Adipocyte (in vitro differentiated cells): ENCODE measurements at regions not wholly inside any gene's neighbourhood (a gene's known extent, or its start where the extent isn't known, plus 50 kb on each side); places are given as distances from the start of the nearest gene placed in this dataset.

Experiments
- DNase-seq: peaks from one replicate; pipeline ENCODE4 v3.0.0-alpha.2; 2015; ENCODE audit warnings: low read depth
- H3K27me3 ChIP-seq: replicated peaks from 2 replicates; pipeline ENCODE4 v1.7.0; 2013; ENCODE audit warnings: mild to moderate bottlenecking, low read length, moderate library complexity; ENCODE audit not compliant: control insufficient read depth, insufficient read depth
- H3K36me3 ChIP-seq: 2 replicates; pipeline ENCODE4 v1.7.0; 2013; ENCODE audit warnings: low read length, mild to moderate bottlenecking, moderate library complexity; ENCODE audit not compliant: control insufficient read depth, insufficient read depth, severe bottlenecking
- H3K4me1 ChIP-seq: 2 replicates; pipeline ENCODE4 v1.7.0; 2013; ENCODE audit warnings: mild to moderate bottlenecking, low read length, moderate library complexity; ENCODE audit not compliant: control insufficient read depth, insufficient read depth
- H3K4me3 ChIP-seq: 2 replicates; pipeline ENCODE4 v1.7.0; 2013; ENCODE audit warnings: mild to moderate bottlenecking, low read length, moderate library complexity
- H3K9ac ChIP-seq: 2 replicates; pipeline ENCODE4 v1.7.0; 2013; ENCODE audit warnings: mild to moderate bottlenecking, low read length, moderate library complexity
- H3K9me3 ChIP-seq: 2 replicates; pipeline ENCODE4 v1.7.0; 2013; ENCODE audit warnings: mild to moderate bottlenecking, low read length, moderate library complexity; ENCODE audit not compliant: control insufficient read depth

DNA sequence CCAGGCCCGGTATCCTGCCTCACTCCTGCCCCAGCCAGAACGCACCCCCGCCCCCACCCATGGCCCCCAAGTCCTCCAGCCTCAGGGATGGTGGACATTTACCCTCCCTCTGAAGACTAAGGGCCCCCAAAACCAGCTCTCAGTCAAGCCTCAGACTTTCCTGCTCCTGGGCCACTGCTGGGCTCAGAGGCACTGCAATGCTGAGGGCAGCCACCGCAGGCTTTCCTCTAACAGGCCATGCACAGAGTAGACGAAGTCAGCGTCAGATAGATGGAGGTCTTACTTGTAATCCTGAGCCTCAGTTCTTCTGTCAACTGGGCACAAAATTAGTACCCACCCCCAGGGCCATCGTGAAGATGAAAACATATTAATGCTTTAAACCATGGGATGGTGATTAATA lies 92.6 kb downstream of the TTC32 start:
- H3K4me1 ChIP-seq = peaks cover 2% of the 10 kb centered on the region
- DNase-seq = no peak
- H3K36me3 ChIP-seq = no peaks in the 10 kb centered on the region
- no peaks in the 10 kb centered on the region for H3K27me3 ChIP-seq
- no peak overlapping the region for H3K4me3 ChIP-seq
- no peak overlapping the region for H3K9ac ChIP-seq
- no peaks in the 10 kb centered on the region for H3K9me3 ChIP-seq

DNA sequence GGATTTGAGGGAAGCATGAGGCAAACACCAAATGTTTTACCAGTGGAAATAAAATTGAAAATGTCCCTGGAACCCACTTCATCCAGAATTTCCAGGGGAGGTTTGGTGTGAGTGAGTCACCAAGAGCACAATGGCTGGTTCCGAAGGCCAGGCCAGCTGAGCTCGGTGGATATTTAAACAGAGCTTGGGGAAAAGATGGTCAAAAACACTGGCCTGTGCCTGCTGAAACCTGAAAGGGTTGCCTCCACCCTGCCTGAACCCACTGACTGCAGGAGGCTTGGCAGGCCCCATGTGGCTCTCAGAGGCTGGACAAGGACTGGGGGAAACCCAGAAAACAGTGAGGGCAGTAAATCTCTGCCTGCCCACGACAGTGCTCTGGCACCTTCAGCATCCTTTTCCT lies 93.9 kb downstream of the TTC32 start:
- peaks cover 3% of the 10 kb centered on the region for H3K4me1 ChIP-seq
- H3K9me3 ChIP-seq = no peaks in the 10 kb centered on the region
- no peak overlapping the region for H3K9ac ChIP-seq
- no peak for DNase-seq
- no peaks in the 10 kb centered on the region for H3K27me3 ChIP-seq
- H3K36me3 ChIP-seq = no peaks in the 10 kb centered on the region
- H3K4me3 ChIP-seq = no peak overlapping the region

DNA sequence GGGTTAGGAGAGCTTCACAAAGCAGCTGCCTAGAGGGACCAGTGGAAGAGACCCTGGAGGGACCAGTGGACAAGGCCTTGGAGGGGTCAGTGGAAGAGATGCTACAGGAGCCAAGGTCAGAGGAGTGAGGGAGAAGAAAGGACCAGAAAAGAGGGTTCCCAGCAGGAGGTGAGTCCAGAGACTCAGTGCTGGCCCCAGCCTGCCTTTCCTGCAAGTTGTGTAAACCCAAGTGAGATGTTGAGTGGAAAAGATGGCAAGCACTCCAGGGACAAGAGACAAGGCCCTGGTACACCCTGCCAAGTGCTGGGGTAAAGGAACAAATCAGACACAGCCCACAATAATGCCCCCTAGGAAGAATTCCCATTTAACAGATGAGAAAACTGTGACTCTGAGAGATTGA lies 94.4 kb downstream of the TTC32 start:
- Histone ChIP-seq H3K27me3 (no peaks in the 10 kb centered on the region), H3K4me1 (peaks cover 8% of the 10 kb centered on the region), H3K9me3 (no peaks in the 10 kb centered on the region), H3K4me3 (no peak overlapping the region), H3K9ac (no peak overlapping the region), H3K36me3 (no peaks in the 10 kb centered on the region)
- no peak for DNase-seq

DNA sequence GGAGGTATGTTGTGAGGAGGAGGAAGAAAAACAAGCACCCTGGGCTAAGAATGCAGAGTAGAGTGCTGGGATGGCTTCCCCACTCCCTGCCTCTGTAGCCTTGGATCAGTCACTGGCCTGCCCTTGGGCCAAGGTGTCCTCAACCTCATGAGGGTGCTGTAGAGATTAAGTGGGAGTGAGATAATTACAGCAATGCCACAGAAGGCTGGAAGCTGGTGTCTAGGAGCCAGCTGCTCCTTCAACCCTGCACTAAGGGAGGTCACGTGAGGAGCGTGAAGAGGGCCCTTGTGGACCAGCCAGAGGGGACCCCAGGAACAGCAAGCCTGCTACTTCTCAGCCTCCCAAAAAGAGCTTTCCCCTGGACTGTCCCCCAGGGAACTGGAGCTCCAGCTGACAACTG lies 95.2 kb downstream of the TTC32 start:
- H3K9ac ChIP-seq = no peak overlapping the region
- no peak overlapping the region for H3K4me3 ChIP-seq
- H3K27me3 ChIP-seq = no peaks in the 10 kb centered on the region
- no peaks in the 10 kb centered on the region for H3K9me3 ChIP-seq
- H3K36me3 ChIP-seq = no peaks in the 10 kb centered on the region
- DNase-seq = no peak
- H3K4me1 ChIP-seq = peaks cover 16% of the 10 kb centered on the region

DNA sequence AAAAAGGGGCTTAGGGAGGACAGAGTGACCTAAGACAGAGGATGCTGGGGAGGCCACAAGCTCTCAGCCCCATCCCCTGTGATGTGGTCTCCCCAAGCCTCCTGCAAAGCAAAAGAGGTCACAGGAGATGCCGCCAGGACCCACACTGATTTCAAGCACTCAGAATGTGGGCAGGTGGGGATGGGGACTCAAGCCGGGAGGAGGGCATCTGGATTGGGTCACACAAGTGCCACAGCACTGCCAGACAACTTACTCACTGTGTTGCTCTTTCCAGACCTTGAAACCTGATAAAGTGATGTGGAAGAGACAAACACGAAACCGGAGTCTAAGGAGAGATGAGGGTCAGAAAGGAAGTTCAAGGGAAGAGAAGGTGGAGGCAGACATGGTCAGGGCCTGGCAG lies 95.7 kb downstream of the TTC32 start:
- Histone ChIP-seq H3K9me3 (no peaks in the 10 kb centered on the region), H3K36me3 (no peaks in the 10 kb centered on the region), H3K9ac (no peak overlapping the region), H3K4me3 (no peak overlapping the region), H3K4me1 (peaks cover 18% of the 10 kb centered on the region), H3K27me3 (no peaks in the 10 kb centered on the region)
- DNase-seq = no peak

DNA sequence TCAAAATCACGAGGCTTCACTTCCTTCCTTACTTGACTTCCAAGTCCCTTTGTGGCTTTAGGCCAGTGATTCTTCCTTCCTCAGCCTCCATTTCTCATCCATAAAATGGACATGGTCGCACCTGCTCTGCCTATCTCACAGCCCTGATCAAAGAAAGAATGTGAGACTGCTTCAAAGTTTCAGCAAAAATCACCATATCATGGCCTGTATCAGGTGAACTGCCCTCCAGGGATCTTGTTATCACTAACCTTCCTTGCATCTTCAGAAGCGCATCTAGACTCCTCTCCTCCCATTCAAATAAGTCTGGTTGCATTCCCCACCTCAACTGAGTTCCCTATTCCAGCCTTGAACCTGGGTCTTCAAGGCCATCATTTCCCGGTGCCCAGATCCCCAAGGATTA lies 96.5 kb downstream of the TTC32 start:
- Histone ChIP-seq H3K9me3 (no peaks in the 10 kb centered on the region), H3K9ac (no peak overlapping the region), H3K4me3 (no peak overlapping the region), H3K4me1 (peaks cover 23% of the 10 kb centered on the region), H3K36me3 (no peaks in the 10 kb centered on the region), H3K27me3 (no peaks in the 10 kb centered on the region)
- no peak for DNase-seq

DNA sequence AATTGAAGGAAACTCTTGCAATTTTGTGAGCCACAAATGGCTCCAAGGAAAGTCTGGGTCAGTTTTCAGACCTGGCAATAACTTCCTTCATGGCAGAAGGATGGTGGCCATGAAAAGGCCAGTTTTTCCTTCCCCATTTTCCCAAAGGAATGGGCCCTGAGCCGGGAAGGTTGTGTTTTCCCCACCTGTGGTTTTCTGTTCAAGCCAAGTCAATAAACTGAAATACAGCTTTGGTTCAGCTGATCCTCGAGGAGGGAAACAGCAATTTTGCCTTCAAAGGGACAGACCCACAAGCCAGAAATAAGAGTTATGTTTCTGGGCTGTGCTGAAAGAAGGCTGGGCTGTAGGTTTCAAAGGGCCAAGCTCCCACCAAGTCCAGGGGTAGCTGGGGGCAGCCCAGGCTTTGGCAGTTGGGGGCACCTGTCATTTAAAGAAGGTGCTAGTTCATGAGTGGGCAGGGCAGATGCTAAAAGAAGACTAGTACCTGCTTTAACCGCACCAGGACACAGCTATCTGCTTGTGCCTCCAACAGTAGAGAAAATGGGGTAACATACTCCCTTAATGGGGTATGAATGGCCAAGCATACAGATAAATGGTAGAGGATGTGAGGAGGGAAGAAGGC lies 97.0 kb downstream of the TTC32 start:
- DNase-seq = no peak
- H3K4me3 ChIP-seq = no peak overlapping the region
- H3K9ac ChIP-seq = no peak overlapping the region
- no peaks in the 10 kb centered on the region for H3K27me3 ChIP-seq
- H3K36me3 ChIP-seq = no peaks in the 10 kb centered on the region
- H3K4me1 ChIP-seq = peaks cover 23% of the 10 kb centered on the region
- no peaks in the 10 kb centered on the region for H3K9me3 ChIP-seq

DNA sequence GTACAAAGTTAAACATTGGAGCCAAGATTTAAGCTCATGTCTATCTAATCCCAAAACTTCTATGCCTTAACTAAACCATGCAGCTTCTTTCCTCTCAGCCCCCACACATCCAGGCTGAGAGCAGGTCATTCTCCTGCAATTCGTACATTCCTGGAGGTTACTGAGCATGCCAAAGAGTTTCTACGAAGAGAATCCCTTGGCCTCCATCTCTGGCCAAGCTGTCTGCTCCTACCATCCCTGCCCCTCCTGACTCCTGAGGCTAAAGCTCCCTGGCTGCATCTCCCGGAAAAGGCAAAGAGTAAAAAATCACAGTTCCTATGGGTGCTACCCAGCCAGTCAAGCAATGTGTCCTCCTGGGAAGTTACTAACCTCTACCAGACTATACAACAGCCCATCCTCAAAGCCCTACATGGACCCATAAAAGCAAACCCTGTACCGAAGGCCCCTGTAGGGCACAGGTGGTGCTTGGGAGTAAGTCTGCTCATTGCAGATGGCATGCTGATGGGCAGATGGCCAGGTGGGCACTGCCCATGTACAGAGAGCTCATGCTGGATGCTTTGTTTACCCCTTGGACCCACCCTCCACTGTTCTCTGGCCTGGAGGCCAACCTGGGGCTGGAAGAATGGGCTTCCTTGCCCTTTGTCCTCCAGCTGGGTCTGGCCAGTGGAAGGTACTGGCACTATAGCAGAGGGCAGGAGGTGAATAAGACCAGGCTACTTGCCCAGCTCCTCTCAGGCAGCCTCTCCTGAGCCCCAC lies 99.5 kb downstream of the TTC32 start:
- peaks cover 23% of the 10 kb centered on the region for H3K4me1 ChIP-seq
- no peak overlapping the region for H3K4me3 ChIP-seq
- DNase-seq = peak; percentile 33

DNA sequence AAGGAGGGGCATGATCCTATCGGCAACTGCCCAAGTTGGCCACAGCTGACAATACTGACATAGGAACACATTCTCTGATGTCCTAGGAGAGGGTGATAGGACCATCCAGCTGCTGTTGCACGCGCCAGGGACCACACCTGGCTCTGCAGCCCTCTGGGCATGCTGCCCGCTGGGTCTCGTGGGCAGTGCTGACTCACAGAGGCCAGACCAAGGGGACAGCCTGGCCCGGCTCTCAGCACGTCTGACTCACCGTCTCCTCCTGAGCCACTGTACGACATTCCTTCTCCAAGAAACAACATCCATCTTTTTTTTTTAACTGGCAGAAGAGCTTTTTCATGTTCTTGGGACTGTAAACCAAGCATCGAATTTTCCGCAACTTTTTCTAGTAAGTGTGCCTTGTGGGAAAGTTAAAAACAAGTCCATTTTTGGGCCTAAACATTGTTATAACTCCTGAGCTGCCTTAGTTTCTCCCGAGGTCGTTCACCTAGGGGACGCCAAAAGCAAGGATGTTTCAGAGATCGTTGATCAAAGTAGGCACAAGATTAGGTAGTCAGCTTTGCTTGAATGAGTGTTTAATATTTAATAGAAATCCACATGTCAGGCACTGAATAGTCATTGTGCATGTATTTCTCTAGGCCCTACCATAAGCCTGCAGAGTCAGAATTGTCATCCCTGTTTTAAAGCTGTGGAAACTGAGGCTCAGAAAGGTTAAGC lies 100.3 kb downstream of the TTC32 start:
- H3K9ac ChIP-seq = peak overlapping the region; percentile 50
- H3K9me3 ChIP-seq = no peaks in the 10 kb centered on the region
- H3K27me3 ChIP-seq = no peaks in the 10 kb centered on the region
- peaks cover 23% of the 10 kb centered on the region for H3K4me1 ChIP-seq
- peak; percentile 98 for DNase-seq
- no peaks in the 10 kb centered on the region for H3K36me3 ChIP-seq
- no peak overlapping the region for H3K4me3 ChIP-seq

More for the DNA sequence above, 99.5 kb downstream of the TTC32 start:
- Histone ChIP-seq H3K9ac (peak overlapping the region; percentile 50), H3K9me3 (no peaks in the 10 kb centered on the region), H3K27me3 (no peaks in the 10 kb centered on the region), H3K36me3 (no peaks in the 10 kb centered on the region)

DNA sequence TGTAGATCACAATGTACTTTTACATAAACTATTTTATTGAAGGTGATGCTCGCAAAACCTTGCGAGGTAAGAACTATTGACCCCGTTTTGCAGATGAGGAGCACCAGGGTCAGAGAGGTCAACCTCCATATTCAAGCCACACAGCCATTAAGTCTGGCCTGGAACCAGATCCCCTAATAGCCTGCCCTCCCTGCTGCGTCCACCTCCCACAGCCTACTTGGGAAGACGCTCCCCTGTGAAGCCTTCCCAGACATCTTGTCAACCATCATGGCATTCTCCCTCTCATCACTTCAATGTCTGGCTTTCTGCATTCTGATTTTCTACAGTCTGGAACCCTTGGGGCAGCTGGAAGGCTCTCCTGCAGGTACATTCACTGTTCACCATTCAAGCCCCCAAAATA lies 101.0 kb downstream of the TTC32 start:
- Histone ChIP-seq H3K9me3 (no peaks in the 10 kb centered on the region), H3K36me3 (no peaks in the 10 kb centered on the region), H3K9ac (no peak overlapping the region), H3K4me1 (peaks cover 23% of the 10 kb centered on the region), H3K4me3 (no peak overlapping the region), H3K27me3 (no peaks in the 10 kb centered on the region)
- no peak for DNase-seq

DNA sequence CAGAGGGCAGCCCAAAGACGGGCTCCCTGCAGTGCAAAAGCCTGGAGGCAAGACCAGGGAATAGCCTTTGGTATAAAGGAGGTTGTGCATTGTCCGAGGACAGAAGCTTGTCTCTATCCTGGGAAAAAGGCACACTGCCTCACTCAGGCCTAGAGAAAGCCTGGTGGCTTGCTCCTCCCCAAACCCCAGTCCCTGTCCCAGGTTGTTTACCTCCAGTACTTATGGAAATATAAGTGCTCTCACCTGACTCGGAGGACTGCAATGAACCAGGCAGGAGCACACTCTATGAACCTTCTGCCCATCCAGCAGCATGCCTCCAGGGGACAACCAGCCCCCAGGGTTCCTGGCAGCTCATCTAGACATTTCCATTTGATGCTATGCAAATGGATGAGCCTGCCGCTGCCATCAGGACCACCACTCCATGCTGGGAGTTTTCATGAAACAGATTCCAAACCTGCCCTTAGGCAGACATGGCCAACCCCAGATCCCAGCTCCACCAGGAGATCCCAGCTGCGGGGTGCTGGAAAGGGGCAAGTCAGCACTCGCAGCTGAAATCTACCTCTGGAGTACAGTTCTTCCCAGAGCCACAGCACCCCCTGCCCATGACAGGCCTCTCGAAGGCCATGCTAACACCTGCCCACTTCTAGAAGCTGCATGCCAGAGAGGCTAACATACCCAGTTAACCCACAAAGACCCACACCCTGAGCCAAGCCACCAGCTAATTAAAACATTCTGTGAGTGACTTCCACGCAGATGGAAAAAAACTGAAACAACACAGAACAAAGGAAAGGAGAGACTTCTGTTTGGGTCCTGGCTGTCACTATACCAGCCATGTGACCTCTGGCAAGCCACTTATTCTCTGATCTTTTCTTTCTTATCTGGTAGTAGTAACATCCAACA lies 101.7 kb downstream of the TTC32 start:
- Histone ChIP-seq H3K36me3 (no peaks in the 10 kb centered on the region), H3K4me1 (peaks cover 23% of the 10 kb centered on the region), H3K9me3 (no peaks in the 10 kb centered on the region), H3K9ac (no peak overlapping the region), H3K27me3 (no peaks in the 10 kb centered on the region), H3K4me3 (no peak overlapping the region)
- peak; percentile 28 for DNase-seq
